HG03066 (cell line): ENCODE measurements at regions not wholly inside any gene's neighbourhood (a gene's known extent, or its start where the extent isn't known, plus 50 kb on each side); places are given as distances from the start of the nearest gene placed in this dataset.
"Not testable (repeated sequence)": the region's sequence is repeated elsewhere in the genome, so short reads cannot be mapped to it uniquely, and the experiment has no call there.

Experiments used
- ATAC-seq: cut with Tn5 transposase; IDR thresholded peaks from one replicate; pipeline ENCODE4 v1.9.1; 2021; ENCODE audit warnings: low read depth; ENCODE audit not compliant: unreplicated experiment

DNA sequence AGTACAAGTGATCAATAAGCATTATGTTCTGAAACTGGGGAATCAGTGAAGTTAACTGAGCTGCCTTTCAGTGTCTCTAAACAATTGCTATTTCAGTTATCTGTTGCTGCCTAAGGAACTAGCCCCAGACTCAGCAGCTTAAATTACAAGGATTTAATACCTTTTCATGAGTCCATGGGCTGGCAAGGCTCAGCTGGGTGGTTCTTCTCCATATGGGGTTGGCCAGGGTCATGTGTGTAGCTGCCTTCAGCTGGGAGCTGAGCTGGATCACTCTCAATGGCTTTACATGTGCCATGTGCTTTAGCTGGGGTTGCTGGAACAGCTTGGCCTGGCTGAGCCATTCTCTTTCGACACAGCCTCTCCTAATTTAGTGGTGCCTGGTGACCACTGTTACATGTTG, 295.0 kb upstream of the NCAM1 start:
- no peak for ATAC-seq

DNA sequence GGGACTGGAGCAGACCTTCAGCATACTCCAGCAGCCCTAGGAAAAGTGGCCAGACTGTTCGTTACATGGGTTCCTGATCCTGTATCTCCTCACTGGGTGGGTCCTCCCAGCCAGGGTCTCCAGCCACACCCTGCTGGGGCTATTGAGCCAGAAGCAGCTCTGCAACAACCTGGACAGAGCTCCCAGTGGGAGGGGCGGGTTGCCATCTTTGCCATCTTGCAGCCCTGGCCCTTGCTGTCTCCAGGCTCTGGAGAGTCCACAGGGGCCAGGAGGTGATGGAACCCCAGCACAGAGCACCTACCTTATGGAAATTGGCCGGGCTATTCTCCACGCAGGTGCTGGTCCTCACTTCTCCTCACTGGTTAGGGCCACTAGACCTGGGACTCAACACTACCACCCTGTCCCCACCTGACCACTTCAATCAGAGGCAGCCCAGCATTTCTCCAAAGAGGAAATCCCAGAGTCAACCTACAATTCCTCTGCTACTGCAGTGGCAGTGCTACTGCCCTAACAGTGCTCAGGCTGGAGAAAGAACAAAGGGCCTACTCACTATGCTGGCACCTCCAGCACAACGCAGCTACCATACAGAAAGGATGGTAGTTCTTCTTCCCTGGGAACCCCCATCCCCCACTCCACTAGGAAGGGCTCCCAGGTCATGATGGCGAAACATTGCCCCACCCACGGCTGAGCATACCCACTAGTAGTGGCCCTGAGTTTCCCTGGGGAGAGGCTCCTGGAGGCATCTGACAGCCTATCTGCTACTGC, 290.2 kb upstream of the NCAM1 start:
- no peak for ATAC-seq

DNA sequence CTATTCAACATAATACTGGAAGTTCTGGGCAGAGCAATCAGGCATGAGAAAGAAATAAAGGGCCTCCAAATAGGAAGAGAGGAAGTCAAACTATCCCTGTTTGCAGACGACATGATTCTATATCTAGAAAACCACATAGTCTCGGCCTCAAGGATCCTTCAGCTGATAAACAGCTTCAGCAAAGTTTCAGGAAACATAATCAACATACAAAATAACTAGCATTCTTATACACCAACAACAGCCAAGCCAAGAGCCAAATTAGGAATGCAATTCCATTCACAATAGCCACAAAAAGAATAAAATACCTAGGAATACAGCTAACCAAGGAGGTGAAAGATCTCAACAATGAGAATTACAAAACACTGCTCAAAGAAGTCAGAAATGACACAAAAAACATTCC, 287.8 kb upstream of the NCAM1 start:
- ATAC-seq = not testable (repeated sequence)

DNA sequence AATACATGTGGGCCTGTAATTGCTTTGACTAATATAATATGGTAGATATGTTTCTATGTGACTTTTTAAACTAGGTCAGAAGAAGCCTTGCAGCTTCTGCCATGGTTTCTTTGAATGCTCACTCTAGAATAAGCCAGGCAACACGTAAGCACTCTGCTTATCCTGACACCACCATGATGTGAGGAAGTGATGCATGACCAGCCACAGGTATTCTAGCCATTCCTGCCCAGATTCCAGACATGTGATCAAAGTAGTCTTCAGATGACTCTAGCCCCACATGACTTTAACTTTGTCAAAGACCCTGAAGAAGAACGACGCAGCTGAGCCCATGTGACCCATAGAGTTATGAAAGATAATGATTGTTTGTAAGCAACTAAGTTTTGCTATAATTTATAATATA, 276.1 kb upstream of the NCAM1 start:
- no peak for ATAC-seq

DNA sequence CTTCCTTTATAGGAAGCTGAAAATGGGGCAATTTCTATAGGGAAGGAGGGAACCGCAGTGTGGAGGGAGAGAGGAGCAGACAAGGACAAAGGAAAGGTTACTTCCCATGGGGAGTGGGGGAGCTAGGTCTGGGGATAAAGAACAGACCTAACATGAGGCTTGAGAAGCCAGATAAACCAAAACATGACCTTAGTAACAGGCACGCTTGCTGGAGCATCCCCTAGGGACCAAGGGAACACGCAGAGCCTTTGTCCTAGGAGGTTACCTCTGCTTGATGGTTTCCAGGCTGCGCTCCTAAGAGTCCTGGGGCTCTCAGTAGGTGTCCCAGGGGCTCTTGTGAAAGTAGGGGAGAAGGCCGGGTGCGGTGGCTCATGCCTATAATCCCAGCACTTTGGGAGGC, 271.4 kb upstream of the NCAM1 start:
- no peak for ATAC-seq

DNA sequence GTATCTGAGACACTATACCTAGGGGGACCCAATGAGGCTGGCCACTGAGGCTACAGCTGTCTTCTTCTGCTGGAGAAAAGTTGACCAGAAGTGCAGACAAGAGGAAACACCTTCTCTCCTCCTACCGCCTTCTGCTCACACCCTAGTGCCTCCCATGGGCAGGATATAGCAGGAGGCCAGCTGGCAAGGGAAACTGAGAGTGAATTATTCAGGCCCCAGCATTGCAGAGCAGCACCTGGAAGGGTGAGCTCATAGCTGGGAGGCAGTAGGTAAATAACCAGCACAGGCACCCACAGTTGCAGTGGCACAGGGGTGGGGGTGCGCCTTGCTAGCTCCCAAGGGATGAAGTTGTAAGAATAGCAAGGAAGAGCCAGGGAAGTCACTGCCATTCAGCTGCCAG, 267.4 kb upstream of the NCAM1 start:
- no peak for ATAC-seq

DNA sequence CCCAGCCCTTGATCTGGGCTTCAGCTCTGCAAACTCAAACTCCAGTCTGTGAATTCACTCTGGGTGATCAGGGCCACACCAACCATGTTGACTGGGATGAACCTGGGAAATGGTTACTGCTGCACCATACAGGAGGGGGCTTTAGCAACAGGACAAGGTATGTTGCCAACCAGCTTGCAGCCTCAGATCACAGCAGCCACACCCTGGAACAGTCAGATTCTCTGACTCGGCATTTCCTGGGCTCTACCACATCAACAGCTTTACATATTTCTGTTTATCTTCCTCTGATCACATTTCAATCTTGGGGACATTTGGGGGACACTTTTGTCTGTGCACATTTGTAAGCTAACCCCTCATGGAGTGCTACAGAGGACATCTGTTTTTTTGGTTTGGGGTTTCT, 267.0 kb upstream of the NCAM1 start:
- ATAC-seq = no peak

DNA sequence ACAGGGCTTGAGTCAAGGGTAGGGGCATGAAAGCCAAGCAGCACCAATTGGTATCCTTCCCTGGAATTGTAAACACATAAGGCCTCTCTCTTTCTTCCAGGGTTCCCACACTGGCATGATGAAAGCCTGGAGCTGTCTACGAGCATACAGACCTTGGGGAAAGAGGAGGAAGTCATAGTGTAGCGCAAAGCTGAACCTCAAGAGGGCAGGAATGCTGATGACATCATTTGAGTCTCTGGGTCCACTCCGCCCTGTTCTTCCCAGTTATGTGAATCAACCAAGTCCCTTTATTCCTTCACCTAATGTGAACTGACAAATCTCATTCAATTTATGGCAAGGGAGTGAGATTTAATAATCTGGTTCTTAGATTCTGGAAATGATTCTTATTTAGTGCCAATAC, 266.4 kb upstream of the NCAM1 start:
- ATAC-seq = no peak

DNA sequence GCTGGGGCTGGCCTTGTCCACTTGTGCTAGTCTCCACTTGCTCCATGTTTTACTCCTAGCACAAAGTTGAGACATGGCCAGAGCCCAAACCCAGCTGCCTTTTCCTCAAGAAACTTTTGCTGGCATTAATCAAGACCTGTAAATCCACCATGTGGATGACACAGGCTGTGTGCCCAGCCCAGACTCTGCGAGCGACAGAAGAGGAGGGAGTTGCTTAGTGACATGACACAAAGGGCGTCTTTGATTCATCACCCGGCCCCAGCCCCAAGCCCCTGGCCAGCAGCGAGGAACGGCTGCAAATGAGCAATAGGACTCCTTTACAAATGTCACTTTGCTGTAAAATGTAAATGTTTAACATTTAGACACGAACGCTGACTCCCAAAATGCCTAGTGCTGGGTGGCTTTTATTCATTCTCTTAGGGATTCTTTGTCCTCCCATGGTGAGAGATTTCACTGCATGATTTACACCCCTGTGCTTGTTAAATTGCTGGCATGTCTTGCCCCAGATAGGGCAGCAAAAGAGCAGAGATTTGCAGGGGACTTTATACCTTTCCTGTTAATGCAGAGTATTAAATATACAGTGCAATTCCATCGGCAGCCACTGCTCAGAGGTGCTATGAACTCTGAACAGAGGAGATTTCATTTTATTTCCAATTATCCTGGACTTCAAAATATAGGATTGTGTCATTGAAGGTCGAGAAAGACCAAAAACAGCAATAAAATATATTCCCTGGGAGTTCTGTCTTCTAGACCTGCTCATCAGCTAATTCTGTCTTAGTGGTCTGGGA, 263.6 kb upstream of the NCAM1 start:
- no peak for ATAC-seq

DNA sequence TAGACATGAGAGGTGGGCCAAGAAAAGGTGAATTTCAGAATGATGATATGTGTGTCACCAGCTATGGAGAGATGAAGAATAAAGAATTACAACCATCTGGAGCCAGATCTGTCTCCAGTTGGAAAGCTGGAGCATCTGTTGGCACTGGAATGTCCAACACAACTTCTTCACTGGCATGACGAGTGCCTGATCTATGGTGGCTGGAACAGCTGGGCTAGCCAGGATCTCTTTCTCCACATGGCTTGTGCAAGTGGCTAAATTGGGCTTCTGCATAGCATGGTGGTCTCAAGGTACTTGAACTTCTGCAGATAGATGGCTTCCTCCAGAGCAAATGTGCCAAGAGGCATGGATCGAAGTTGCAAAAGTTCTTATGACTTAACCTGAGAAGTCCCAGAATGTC, 256.1 kb upstream of the NCAM1 start:
- no peak for ATAC-seq

DNA sequence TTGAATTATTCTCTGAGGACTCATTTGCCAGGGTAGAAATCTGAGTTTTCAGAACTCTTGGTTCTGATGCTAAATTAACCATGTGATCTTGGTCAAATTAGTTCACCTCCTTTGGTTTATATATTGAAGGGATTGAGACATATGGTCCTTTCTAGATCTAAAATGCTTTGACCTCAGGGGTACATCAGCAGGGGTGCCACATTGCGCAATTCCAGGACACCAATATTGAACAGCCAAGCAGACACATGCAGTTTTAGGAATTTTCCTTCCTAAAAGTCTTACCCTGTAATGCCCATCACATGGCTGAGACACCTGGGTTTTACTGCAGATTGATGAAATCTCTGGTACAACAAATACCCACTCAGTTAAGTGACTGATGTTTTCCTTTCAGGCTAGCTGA, 254.4 kb upstream of the NCAM1 start:
- no peak for ATAC-seq

DNA sequence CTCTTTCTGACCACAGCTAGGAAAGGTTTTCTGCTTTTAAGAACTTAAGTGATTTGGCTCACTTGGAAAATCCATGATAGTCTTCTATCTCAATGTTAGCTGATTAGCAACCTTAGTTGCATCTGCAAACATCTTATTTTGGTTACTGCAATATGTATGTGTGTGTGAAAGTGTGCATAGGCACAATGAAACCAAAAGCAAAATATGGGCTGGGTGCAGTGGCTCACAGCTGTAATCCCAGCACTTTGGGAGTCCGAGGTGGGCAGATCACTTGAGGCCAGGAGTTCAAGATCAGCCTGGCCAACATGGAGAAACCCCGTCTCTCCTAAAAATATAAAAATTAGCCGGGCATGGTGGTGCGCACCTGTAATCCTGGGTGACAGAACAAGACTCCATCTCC, 246.9 kb upstream of the NCAM1 start:
- not testable (repeated sequence) for ATAC-seq

DNA sequence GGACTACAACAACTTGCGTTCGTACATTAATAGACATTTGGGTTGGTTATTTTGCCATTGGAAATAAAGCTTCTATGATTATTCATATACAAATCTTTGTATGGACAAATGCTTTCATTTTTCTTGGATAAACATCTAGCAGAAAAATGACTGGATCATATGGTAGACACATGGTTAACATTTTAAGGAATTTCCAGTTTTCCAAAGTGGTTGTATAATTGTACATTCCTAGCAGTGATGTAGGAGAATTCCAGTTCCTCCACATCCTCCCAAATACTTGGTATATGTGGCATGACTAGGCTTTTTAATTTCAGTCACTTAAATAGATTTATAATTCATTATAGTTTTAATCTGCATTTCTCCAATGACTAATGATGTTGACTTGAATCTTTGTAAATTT, 246.2 kb upstream of the NCAM1 start:
- ATAC-seq = no peak

DNA sequence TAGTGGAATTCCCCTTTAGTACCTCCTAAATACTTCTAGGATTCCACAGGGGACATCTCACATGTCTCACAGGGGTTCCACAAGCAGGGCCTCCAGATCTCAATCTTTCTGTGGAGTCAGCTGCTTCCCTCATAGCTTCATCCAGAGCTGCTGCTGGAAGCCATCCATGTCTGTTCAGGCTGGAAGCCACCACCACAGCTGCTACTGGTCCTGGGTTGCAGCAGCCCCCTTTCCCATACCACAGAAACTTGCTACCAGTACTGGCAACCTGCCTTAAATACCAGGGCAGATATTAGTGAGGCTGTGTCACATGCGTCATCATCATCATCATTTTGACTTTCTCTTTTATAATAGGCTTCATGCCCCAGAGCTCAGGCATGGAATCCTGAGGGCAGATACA, 242.7 kb upstream of the NCAM1 start:
- no peak for ATAC-seq

DNA sequence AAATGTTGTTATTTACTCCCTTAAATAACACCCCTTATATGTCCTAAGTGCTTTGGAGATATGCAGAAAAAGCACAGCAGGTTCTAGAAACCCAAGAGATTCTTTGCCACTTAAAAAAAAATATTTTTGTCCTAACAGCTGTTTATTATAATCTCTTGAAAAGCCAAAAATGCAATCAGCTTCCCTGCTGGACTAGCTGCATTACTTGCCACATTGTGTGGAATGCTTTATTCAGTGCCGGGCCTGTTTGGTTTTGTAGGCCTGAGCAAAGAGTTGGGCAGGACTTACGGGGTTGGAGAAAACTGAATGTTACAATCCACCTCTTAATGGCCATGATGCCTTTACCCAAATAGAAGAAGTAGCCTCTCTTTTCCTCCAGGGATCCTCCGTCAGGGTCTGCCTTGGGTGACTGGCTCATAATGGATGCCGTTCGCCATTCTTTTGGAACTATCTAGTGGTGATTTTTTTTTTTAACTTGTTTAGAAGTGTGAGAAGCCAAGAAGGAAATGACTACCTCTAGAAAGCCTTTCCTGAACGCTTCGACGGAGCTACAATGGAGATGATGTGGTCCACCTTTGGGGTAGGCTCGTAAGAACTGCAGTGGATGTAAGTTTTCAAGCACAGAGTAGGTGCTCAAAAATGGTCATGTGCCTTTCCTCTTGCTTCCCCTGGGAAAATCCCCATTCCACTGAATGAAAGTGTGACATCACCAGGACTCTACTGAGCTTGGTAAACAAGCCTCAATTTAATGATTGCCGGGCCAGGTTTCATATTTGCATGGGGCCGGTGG, 241.3 kb upstream of the NCAM1 start:
- no peak for ATAC-seq

DNA sequence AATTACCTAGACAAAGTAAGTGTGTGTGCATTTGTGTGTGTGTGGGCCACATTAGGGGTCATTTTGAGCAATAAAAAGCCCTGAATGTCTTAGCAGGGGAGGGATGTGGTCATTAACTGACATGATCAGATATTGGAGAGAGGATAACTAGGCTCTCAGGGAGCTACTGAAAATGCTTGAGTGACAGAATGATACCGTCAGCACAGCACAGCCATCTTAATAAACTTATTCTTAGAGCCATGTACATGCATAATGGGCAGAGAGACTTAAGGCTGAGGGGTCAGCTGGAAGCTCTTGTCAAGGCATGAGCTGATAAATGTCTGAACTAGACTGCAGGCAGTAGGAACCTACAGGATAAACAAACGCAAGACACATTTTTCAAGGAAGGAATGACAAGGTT, 239.1 kb upstream of the NCAM1 start:
- ATAC-seq = no peak

DNA sequence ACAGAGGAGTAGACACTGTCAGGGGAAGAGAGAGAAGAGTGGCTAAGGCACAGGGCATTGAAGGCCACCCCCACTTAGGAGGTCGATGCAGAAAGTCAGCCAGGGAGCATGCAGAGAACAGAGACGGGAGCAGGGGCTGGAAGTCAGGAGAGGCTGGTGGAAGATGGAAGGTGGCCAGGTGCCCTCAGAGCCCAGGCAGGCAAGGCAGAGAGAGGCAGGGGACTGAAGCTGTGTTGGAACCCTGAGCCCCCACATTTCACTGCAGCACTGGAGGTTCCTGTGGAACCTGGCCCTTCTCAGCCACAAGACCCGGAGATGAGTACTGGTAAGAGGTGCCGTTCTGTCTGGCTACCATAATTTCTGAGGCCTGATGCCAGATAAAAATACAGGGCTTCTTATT, 238.3 kb upstream of the NCAM1 start:
- no peak for ATAC-seq

DNA sequence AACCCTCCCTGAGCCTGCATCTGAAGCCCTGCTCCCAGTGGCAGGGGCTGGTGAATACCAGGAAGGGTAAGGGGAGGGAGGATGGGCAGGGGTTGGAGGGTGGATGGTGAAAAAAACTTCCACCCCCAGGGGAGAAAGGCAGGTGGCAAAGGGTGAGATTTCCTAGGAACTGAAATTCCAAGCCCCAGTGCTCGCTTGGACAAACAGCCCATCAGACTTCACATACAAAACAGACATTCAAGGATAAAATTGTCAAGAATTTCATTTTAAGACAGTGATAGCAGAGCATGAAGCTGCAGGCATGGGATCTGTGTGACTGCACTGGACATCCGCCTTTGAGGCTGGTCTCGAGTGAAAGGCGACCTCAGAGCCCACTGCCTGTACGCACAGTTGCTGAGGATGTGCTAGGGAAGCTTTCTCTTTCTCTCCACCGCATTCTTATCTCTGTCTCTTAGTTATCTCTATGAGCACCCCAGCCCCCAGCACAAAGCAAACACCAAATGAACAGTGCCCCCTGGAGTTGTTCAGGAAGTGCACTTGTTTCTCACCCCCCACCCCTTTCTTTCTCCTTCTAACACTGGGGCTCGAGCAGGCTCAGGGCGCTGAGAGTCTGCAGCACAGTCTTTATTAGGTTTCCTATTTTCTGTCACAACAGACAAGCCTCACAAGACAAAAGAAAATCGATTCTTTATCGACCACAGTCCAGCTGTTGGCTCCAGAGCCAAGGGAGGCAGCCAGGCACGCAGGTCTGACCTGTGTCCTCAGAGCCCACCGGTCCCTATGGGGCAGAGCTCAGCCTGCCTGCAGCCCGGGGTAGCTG, 237.3 kb upstream of the NCAM1 start:
- ATAC-seq = no peak

DNA sequence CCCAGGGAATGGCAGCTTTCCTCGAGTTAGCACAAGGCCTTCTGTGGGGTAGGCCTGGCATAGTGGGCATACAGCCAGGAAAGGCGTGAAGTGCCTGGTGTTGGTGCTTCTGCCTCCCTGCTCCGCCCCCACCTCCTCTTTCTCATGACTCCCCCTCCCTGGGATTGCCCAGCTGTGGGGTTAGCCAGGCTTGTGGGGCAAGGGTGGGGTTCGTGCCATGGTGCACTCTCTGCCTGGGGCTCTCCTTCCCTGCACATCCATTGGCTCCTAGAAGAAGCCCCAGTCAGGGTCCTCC, 236.8 kb upstream of the NCAM1 start:
- no peak for ATAC-seq

DNA sequence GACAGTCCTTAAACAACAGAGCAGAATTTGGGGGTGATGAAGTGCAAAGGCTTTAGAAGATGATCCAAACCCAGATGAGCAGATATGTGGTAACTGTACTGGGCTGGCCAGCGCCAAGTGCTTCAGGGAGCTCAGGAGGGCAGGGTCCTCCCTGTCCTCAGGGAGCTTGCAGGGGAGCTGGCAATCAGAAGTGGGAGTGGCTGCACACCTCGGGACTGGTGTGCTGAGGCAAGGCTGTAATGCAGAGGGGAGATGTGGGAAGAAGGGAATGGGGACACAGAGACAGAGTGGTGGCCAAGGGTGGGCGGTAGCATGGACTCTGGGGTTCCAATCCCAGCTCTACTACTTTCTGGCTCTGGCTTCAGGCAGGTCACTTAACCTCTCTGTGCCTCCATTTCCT, 235.6 kb upstream of the NCAM1 start:
- no peak for ATAC-seq

DNA sequence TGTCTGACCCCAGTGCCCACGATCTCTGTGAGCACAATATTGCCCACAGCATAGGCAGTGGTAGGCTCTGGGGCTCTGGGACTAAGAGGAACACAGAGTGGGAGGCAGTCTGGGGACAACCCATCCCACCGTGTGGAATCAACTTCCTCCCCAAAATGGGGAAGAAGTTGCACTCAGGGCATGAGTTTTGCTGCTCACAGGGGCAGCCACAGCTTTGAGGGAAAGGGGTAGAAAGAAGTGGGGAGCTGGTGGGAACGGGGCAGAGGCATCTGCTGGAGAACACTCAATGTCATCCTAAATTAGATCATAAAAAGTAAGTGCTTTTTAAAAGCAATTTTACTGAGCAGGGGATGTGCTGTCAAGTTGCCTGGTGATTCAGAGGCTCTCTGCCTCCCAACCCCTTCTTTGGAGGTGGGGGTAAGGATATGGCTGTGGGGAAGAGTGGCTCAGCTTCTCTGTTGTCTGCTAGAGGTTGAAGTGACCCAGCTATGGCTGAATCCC, 233.8 kb upstream of the NCAM1 start:
- no peak for ATAC-seq
